IMR-90 (cell line): ENCODE measurements at regions not wholly inside any gene's neighbourhood (a gene's known extent, or its start where the extent isn't known, plus 50 kb on each side); places are given as distances from the start of the nearest gene placed in this dataset.

Experiments
- ATAC-seq: fragments of 200-7000 bp; cut with Tn5 transposase; 2 replicates; pipeline ENCODE4 v1.9.1; 2020; ENCODE audit warnings: low read depth, mild to moderate bottlenecking, moderate library complexity
- BruUV-seq: library from RNA; stranded (reverse); fragments of 400-500 nt; replicated peaks from 2 replicates; lab custom pipeline; 2021; lab: Mats Ljungman, UMichigan
- CTCF ChIA-PET: fragments of 300-600 bp; formaldehyde crosslinking; extraction: SDS; loops from one replicate; lab custom pipeline; 2021; ENCODE audit warnings: antibody characterized with exemption; lab: Yijun Ruan, JAX
- POLR2A ChIA-PET: fragments of 300-600 bp; sonication (Branson Sonifier 250); formaldehyde crosslinking; loops from one replicate; lab custom pipeline; 2022; ENCODE audit warnings: antibody characterized with exemption; ENCODE audit not compliant: unreplicated experiment; lab: Charles Lee
- DNase-seq: peaks from one replicate; pipeline ENCODE4 v3.0.0; 2013
- H2AFZ ChIP-seq: replicated peaks from 2 replicates; pipeline ENCODE3; 2013; ENCODE audit warnings: low read length, mild to moderate bottlenecking; ENCODE audit not compliant: poor library complexity
- H2AK5ac ChIP-seq: 2 replicates; pipeline ENCODE4 v1.6.1; 2013; ENCODE audit warnings: low read depth, low read length, inconsistent platforms
- H2AK9ac ChIP-seq: replicated peaks from 2 replicates; pipeline ENCODE3; 2013; ENCODE audit warnings: mild to moderate bottlenecking, low read depth, low read length, moderate library complexity; ENCODE audit not compliant: poor library complexity
- H2BK120ac ChIP-seq: 2 replicates; pipeline ENCODE4 v1.6.1; 2013; ENCODE audit warnings: low read depth, low read length, inconsistent platforms
- H2BK15ac ChIP-seq: 3 replicates; pipeline ENCODE4 v1.6.1; 2013; ENCODE audit warnings: low read depth, low read length, inconsistent platforms
- H2BK20ac ChIP-seq: 2 replicates; pipeline ENCODE4 v1.6.1; 2013; ENCODE audit warnings: low read depth, mild to moderate bottlenecking, inconsistent platforms, low read length, moderate library complexity
- H2BK5ac ChIP-seq: 2 replicates; pipeline ENCODE4 v1.6.1; 2013; ENCODE audit warnings: mild to moderate bottlenecking, low read depth, low read length, inconsistent platforms; ENCODE audit not compliant: poor library complexity, severe bottlenecking
- H3K14ac ChIP-seq: replicated peaks from 2 replicates; pipeline ENCODE4 v1.6.1; 2013; ENCODE audit warnings: low read depth, low read length, inconsistent platforms
- H3K18ac ChIP-seq: 2 replicates; pipeline ENCODE4 v1.6.1; 2013; ENCODE audit warnings: low read depth, low read length, control low read depth
- H3K23ac ChIP-seq: 2 replicates; pipeline ENCODE4 v1.6.1; 2013; ENCODE audit warnings: low read depth, low read length, inconsistent platforms
- H3K27ac ChIP-seq: 2 replicates; pipeline ENCODE4 v1.5.1; 2013; ENCODE audit warnings: mild to moderate bottlenecking, control low read depth, low read length; ENCODE audit not compliant: insufficient read depth
- H3K27me3 ChIP-seq: 2 replicates; pipeline ENCODE4 v1.6.1; 2013; ENCODE audit warnings: low read length; ENCODE audit not compliant: control insufficient read depth, insufficient read depth
- H3K36me3 ChIP-seq: 2 replicates; pipeline ENCODE4 v1.6.1; 2013; ENCODE audit warnings: low read length, mixed read lengths; ENCODE audit not compliant: control insufficient read depth, insufficient read depth
- H3K4ac ChIP-seq: 2 replicates; pipeline ENCODE4 v1.6.1; 2013; ENCODE audit warnings: low read depth, low read length, inconsistent platforms
- H3K4me1 ChIP-seq: 2 replicates; pipeline ENCODE4 v1.6.1; 2013; ENCODE audit warnings: low read length, mixed read lengths; ENCODE audit not compliant: control insufficient read depth, insufficient read depth
- H3K4me2 ChIP-seq: 2 replicates; pipeline ENCODE4 v1.6.1; 2013; ENCODE audit warnings: low read depth, mild to moderate bottlenecking, control low read depth, low read length, moderate library complexity
- H3K4me3 ChIP-seq: 2 replicates; pipeline ENCODE4 v1.5.1; 2013; ENCODE audit warnings: low read depth, mild to moderate bottlenecking, control low read depth, low read length, moderate library complexity; ENCODE audit not compliant: insufficient read depth
- H3K56ac ChIP-seq: 2 replicates; pipeline ENCODE4 v1.6.1; 2013; ENCODE audit warnings: low read length, inconsistent platforms; ENCODE audit not compliant: insufficient read depth; ENCODE audit errors: extremely low read depth
- H3K79me1 ChIP-seq, 2 experiments: 2 replicates each; pipeline ENCODE4 v1.6.1; 2013; ENCODE audit warnings: low read length in 2 of 2, inconsistent platforms in 1 of 2, low read depth in 1 of 2
- H3K9ac ChIP-seq: 2 replicates; pipeline ENCODE4 v1.6.1; 2013; ENCODE audit warnings: low read depth, low read length, control low read depth
- H3K9me1 ChIP-seq: 2 replicates; pipeline ENCODE4 v1.6.1; 2013; ENCODE audit warnings: low read length, inconsistent platforms; ENCODE audit not compliant: insufficient read depth
- H3K9me3 ChIP-seq: 2 replicates; pipeline ENCODE4 v1.6.1; 2013; ENCODE audit warnings: low read length; ENCODE audit not compliant: control insufficient read depth, insufficient read depth
- H4K20me1 ChIP-seq: 2 replicates; pipeline ENCODE4 v1.6.1; 2013; ENCODE audit warnings: low read length, inconsistent platforms; ENCODE audit not compliant: insufficient read depth
- H4K5ac ChIP-seq: 2 replicates; pipeline ENCODE4 v1.6.1; 2013; ENCODE audit warnings: mild to moderate bottlenecking, low read depth, low read length, control low read depth
- H4K8ac ChIP-seq, 2 experiments: 2 replicates each; pipeline ENCODE4 v1.6.1; 2013; ENCODE audit warnings: low read depth in 2 of 2, low read length in 2 of 2, control low read depth in 1 of 2, inconsistent platforms in 1 of 2
- H4K91ac ChIP-seq: 2 replicates; pipeline ENCODE4 v1.6.1; 2013; ENCODE audit warnings: low read depth, low read length, inconsistent platforms; ENCODE audit not compliant: insufficient read depth
- BHLHE40 ChIP-seq: fragments of 150-350 bp; IDR thresholded peaks from 2 replicates; pipeline ENCODE4 v1.6.1; 2016; ENCODE audit warnings: mild to moderate bottlenecking, low read depth, low read length
- ELK1 ChIP-seq: fragments of 150-350 bp; IDR thresholded peaks from 2 replicates; pipeline ENCODE4 v1.6.1; 2016; ENCODE audit warnings: low read depth, mild to moderate bottlenecking, low read length, moderate library complexity, borderline replicate concordance
- FOS ChIP-seq: fragments of 150-350 bp; IDR thresholded peaks from 2 replicates; pipeline ENCODE4 v1.6.1; 2016; ENCODE audit warnings: low read depth, low read length
- MXI1 ChIP-seq: IDR thresholded peaks from 2 replicates; pipeline ENCODE4 v1.6.1; 2012; ENCODE audit warnings: low read depth, mild to moderate bottlenecking, low read length, moderate library complexity, borderline replicate concordance
- NFE2L2 ChIP-seq: fragments of 150-350 bp; IDR thresholded peaks from 2 replicates; pipeline ENCODE4 v1.6.1; 2016; ENCODE audit warnings: low read depth, mild to moderate bottlenecking, low read length
- RCOR1 ChIP-seq: IDR thresholded peaks from 2 replicates; pipeline ENCODE4 v1.6.1; 2012; ENCODE audit warnings: mild to moderate bottlenecking, low read length, improper control_type of control experiment; ENCODE audit not compliant: insufficient replicate concordance
- RFX5 ChIP-seq: IDR thresholded peaks from 2 replicates; pipeline ENCODE4 v1.8.0; 2012; ENCODE audit warnings: low read depth, mild to moderate bottlenecking, low read length, moderate library complexity
- WGBS, 2 experiments: methylation state at CpG; one replicate each; pipeline versions ENCODE4 v1.1.5 to v1.1.7; 2013; ENCODE audit warnings: missing lambda C conversion rate in 2 of 2; ENCODE audit not compliant: insufficient read length in 1 of 2; ENCODE audit errors: extremely low coverage in 2 of 2; 5-methylcytosine and 5-hydroxymethylcytosine counted together
- dilution Hi-C: fragments of 300-500 bp; cut with HindIII; formaldehyde crosslinking; loops from one replicate; pipeline ENCODE4 v1.14.3; 2018; ENCODE audit warnings: low sequenced_read_pairs; ENCODE audit not compliant: unreplicated experiment
- in situ Hi-C: fragments of 300-500 bp; cut with MboI; formaldehyde crosslinking; loops from 3 replicates; pipeline ENCODE4 v1.14.3; 2019; ENCODE audit warnings: low sequenced_read_pairs, inconsistent platforms, mixed read lengths
- intact Hi-C: fragments of 100-400 bp; cut with micrococcal nuclease; formaldehyde crosslinking; loops from 2 replicates; pipeline ENCODE4 v1.10.0; 2022

GRCh38 chr1:29563571-29563970, 327.2 kb downstream of the PTPRU start:
- Histone ChIP-seq H4K91ac (no peak overlapping the region), H3K4me2 (no peak overlapping the region), H3K27me3 (no peaks in the 10 kb centered on the region; the same call in 1 of the 2 replicates), H3K9me1 (no peaks in the 10 kb centered on the region), H3K36me3 (no peaks in the 10 kb centered on the region), H3K4me1 (no peaks in the 10 kb centered on the region), H3K27ac (no peak overlapping the region), H3K9ac (no peak overlapping the region), H3K18ac (no peak overlapping the region), H3K4me3 (no peak overlapping the region), H2AK5ac (no peak overlapping the region), H3K79me1 (no peaks in the 10 kb centered on the region), H2AK9ac (no peak overlapping the region), H4K8ac (no peak overlapping the region), H2BK120ac (no peak overlapping the region), H2BK5ac (no peak overlapping the region), H3K9me3 (peaks cover 21% of the 10 kb centered on the region), H2BK20ac (no peak overlapping the region), H2AFZ (no peak overlapping the region), H3K4ac (no peak overlapping the region), H4K20me1 (no peaks in the 10 kb centered on the region), H3K56ac (no peak overlapping the region), H4K5ac (no peak overlapping the region), H3K14ac (no peak overlapping the region), H3K23ac (no peak overlapping the region), H2BK15ac (no peak overlapping the region)
- 80% methylated on average over 1 of the region's 4 CpGs; no CpG with 5 or more reads in 1 of the 2 experiments for WGBS, 2 experiments
- ATAC-seq, result no peak
- peak; percentile 61 for DNase-seq
- no TSS peak for BruUV-seq
- ChIA-PET CTCF (interaction anchor here (0.6 kb wide), 2 partner anchors 16 to 790 kb away, joined by 3 to 4 read pairs; no protein-coding TSS in a partner anchor), POLR2A (no interaction called here)
- in situ Hi-C loops, result no loop called here
- intact Hi-C loops, result no loop called here
- no peak for TF ChIP-seq ELK1
- TF ChIP-seq RFX5, result no peak
- no peak for TF ChIP-seq NFE2L2
- no peak for TF ChIP-seq RCOR1
- no peak for TF ChIP-seq BHLHE40
- no peak for TF ChIP-seq MXI1
- no peak for TF ChIP-seq FOS
- dilution Hi-C loops, result no loop called here
